Right atrium auricular region (tissue), 2 donors: ENCODE measurements at regions not wholly inside any gene's neighbourhood (a gene's known extent, or its start where the extent isn't known, plus 50 kb on each side); places are given as distances from the start of the nearest gene placed in this dataset.

Source experiments
- DNase-seq: peaks from one replicate; pipeline ENCODE4 v3.0.0-alpha.2; 2019; ENCODE audit warnings: low spot score
- H3K27ac ChIP-seq, 2 donors: fragments of 200-600 bp; sonication (generic); 1 replicate in 1 of 2; 2 replicates in 1 of 2; pipeline ENCODE4 v1.5.1; 2016 to 2019
- H3K27me3 ChIP-seq, 2 donors: fragments of 200-600 bp; sonication (generic); one replicate each; pipeline versions ENCODE4 v1.5.1 to v1.6.0; 2017 to 2019
- H3K36me3 ChIP-seq: fragments of 200-600 bp; sonication (generic); one replicate; pipeline ENCODE4 v1.5.1; 2016
- H3K4me1 ChIP-seq, 2 donors: fragments of 200-600 bp; sonication (generic); one replicate each; pipeline versions ENCODE4 v1.5.1 to v1.6.0; 2017 to 2019
- H3K4me3 ChIP-seq, 2 donors: fragments of 200-600 bp; sonication (generic); 1 replicate in 1 of 2; 2 replicates in 1 of 2; pipeline ENCODE4 v1.5.1; 2017 to 2019; ENCODE audit warnings: mild to moderate bottlenecking in 1 of 2, moderate library complexity in 1 of 2
- H3K9me3 ChIP-seq, 2 donors: fragments of 200-600 bp; sonication (generic); one replicate each; pipeline ENCODE4 v1.5.1; 2019
- CTCF ChIP-seq, 2 donors: fragments of 200-600 bp; sonication (generic); IDR thresholded peaks; one replicate each; pipeline ENCODE4 v1.5.1; 2019; ENCODE audit warnings: antibody characterized with exemption in 2 of 2

GRCh38 chr2:71795486-71795885 lies 342.1 kb downstream of the DYSF start:
- no peaks in the 10 kb centered on the region for H3K36me3 ChIP-seq
- no peak for TF ChIP-seq CTCF (IDR thresholded peaks at IDR 0.05)
- H3K4me1 ChIP-seq, result no peaks in the 10 kb centered on the region
- H3K4me3 ChIP-seq, result no peak overlapping the region
- DNase-seq, result no peak
- no peaks in the 10 kb centered on the region for H3K27me3 ChIP-seq
- H3K9me3 ChIP-seq, result no peaks in the 10 kb centered on the region
- H3K27ac ChIP-seq, result no peak overlapping the region

- DNase-seq, result no peak
- Histone ChIP-seq H3K4me3 (no peak overlapping the region), H3K36me3 (no peaks in the 10 kb centered on the region)
Measured at GRCh38 chr2:71794611-71795010, 341.2 kb downstream of the DYSF start.

GRCh38 chr2:71793926-71794325 lies 340.6 kb downstream of the DYSF start:
- no peak for TF ChIP-seq CTCF (IDR thresholded peaks at IDR 0.05)
- no peaks in the 10 kb centered on the region for H3K27me3 ChIP-seq
- H3K4me3 ChIP-seq, result no peak overlapping the region
- no peak for DNase-seq
- H3K4me1 ChIP-seq, result no peaks in the 10 kb centered on the region
- H3K9me3 ChIP-seq, result no peaks in the 10 kb centered on the region
- no peaks in the 10 kb centered on the region for H3K36me3 ChIP-seq
- H3K27ac ChIP-seq, result no peak overlapping the region

More at GRCh38 chr2:71794611-71795010, 341.2 kb downstream of the DYSF start:
- Histone ChIP-seq H3K4me1 (no peaks in the 10 kb centered on the region), H3K27me3 (no peaks in the 10 kb centered on the region), H3K9me3 (no peaks in the 10 kb centered on the region), H3K27ac (no peak overlapping the region)
- no peak for TF ChIP-seq CTCF (IDR thresholded peaks at IDR 0.05)

GRCh38 chr2:71792926-71793761 lies 339.8 kb downstream of the DYSF start:
- H3K36me3 ChIP-seq, result no peaks in the 10 kb centered on the region
- DNase-seq, result no peak
- H3K27ac ChIP-seq, result no peak overlapping the region
- no peaks in the 10 kb centered on the region for H3K27me3 ChIP-seq
- no peak overlapping the region for H3K4me3 ChIP-seq
- TF ChIP-seq CTCF (IDR thresholded peaks at IDR 0.05), result no peak
- no peaks in the 10 kb centered on the region for H3K4me1 ChIP-seq
- H3K9me3 ChIP-seq, result no peaks in the 10 kb centered on the region

GRCh38 chr2:71791501-71792135 lies 338.3 kb downstream of the DYSF start:
- DNase-seq, result no peak
- H3K9me3 ChIP-seq, result no peaks in the 10 kb centered on the region
- no peak for TF ChIP-seq CTCF (IDR thresholded peaks at IDR 0.05)
- no peaks in the 10 kb centered on the region for H3K36me3 ChIP-seq
- H3K4me1 ChIP-seq, result no peaks in the 10 kb centered on the region
- H3K27ac ChIP-seq, result no peak overlapping the region
- H3K27me3 ChIP-seq, result no peaks in the 10 kb centered on the region
- no peak overlapping the region for H3K4me3 ChIP-seq
